H1 (cell line): ENCODE measurements at regions not wholly inside any gene's neighbourhood (a gene's known extent, or its start where the extent isn't known, plus 50 kb on each side); places are given as distances from the start of the nearest gene placed in this dataset.

ENCODE experiments used
- CTCF ChIA-PET: fragments of 300-600 bp; sonication (Branson Sonifier 250); formaldehyde crosslinking; loops from one replicate; lab custom pipeline; 2021; ENCODE audit not compliant: partially characterized antibody; lab: Charles Lee
- POLR2A ChIA-PET: fragments of 300-600 bp; sonication (Branson Sonifier 250); formaldehyde crosslinking; loops from one replicate; lab custom pipeline; 2021; ENCODE audit warnings: inconsistent platforms; ENCODE audit not compliant: partially characterized antibody; lab: Charles Lee
- DNase-seq, 2 experiments: peaks; one replicate each; pipeline versions ENCODE4 v3.0.0 to v3.0.0-alpha.2; 2010 to 2022; ENCODE audit warnings: low spot score in 2 of 2, low read depth in 1 of 2, mixed read lengths in 1 of 2
- FAIRE-seq: peaks from 2 replicates; lab custom pipeline; 2011; peaks lifted over from hg19 to GRCh38; lab: Jason Lieb, UNC
- H2AFZ ChIP-seq: 2 replicates; pipeline ENCODE4 v1.8.1; 2012; ENCODE audit warnings: low read length, inconsistent platforms
- H2AK5ac ChIP-seq: 2 replicates; pipeline ENCODE4 v1.6.1; 2013; ENCODE audit warnings: low read depth, low read length
- H2BK120ac ChIP-seq: replicated peaks from 2 replicates; pipeline ENCODE3; 2013; ENCODE audit warnings: low read depth, low read length, inconsistent platforms
- H2BK12ac ChIP-seq: 2 replicates; pipeline ENCODE4 v1.6.1; 2013; ENCODE audit warnings: low read depth, low read length
- H2BK15ac ChIP-seq: 2 replicates; pipeline ENCODE4 v1.6.1; 2013; ENCODE audit warnings: low read length
- H2BK20ac ChIP-seq: 2 replicates; pipeline ENCODE4 v1.6.1; 2013; ENCODE audit warnings: low read length
- H2BK5ac ChIP-seq: 2 replicates; pipeline ENCODE4 v1.6.1; 2013; ENCODE audit warnings: low read depth, low read length
- H3K14ac ChIP-seq: 2 replicates; pipeline ENCODE4 v1.6.1; 2013; ENCODE audit warnings: inconsistent platforms; ENCODE audit not compliant: insufficient read length
- H3K18ac ChIP-seq: 2 replicates; pipeline ENCODE4 v1.6.1; 2013; ENCODE audit warnings: low read length; ENCODE audit errors: extremely low read depth
- H3K23ac ChIP-seq: 2 replicates; pipeline ENCODE4 v1.6.1; 2013; ENCODE audit warnings: inconsistent platforms; ENCODE audit not compliant: insufficient read length
- H3K23me2 ChIP-seq: 2 replicates; pipeline ENCODE4 v1.6.1; 2013; ENCODE audit warnings: low read depth, low read length
- H3K27ac ChIP-seq: 2 replicates; pipeline ENCODE4 v1.6.1; 2011; ENCODE audit warnings: low read depth, low read length, inconsistent platforms
- H3K27me3 ChIP-seq, 4 experiments: replicated peaks in 1 of 4; 1 replicate in 1 of 4; 2 replicates in 3 of 4; pipeline versions ENCODE4 v1.6.1 to v1.8.1; 2011 to 2013; ENCODE audit warnings: low read length in 3 of 4, mild to moderate bottlenecking in 3 of 4, inconsistent platforms in 2 of 4, mixed read lengths in 2 of 4, moderate library complexity in 1 of 4; ENCODE audit not compliant: control insufficient read depth in 3 of 4, insufficient read depth in 3 of 4; ENCODE audit errors: extremely low read depth in 1 of 4
- H3K36me3 ChIP-seq, 4 experiments: 2 replicates each; pipeline versions ENCODE4 v1.6.1 to v1.8.1; 2011 to 2013; ENCODE audit warnings: mild to moderate bottlenecking in 4 of 4, low read length in 3 of 4, moderate library complexity in 2 of 4, control low read depth in 1 of 4, inconsistent platforms in 1 of 4; ENCODE audit not compliant: insufficient read depth in 4 of 4, control insufficient read depth in 2 of 4
- H3K4ac ChIP-seq: replicated peaks from 2 replicates; pipeline ENCODE3; 2013; ENCODE audit warnings: low read length, low read depth, mixed read lengths, inconsistent platforms; ENCODE audit not compliant: insufficient read length
- H3K4me1 ChIP-seq, 4 experiments: replicated peaks in 1 of 4; 1 replicate in 1 of 4; 2 replicates in 3 of 4; pipeline versions ENCODE4 v1.6.1 to v1.8.1; 2011 to 2013; ENCODE audit warnings: low read length in 3 of 4, inconsistent platforms in 2 of 4, mixed read lengths in 1 of 4; ENCODE audit not compliant: insufficient read depth in 4 of 4, control insufficient read depth in 3 of 4
- H3K4me2 ChIP-seq, 2 experiments: 2 replicates each; pipeline versions ENCODE4 v1.6.1 to v1.8.1; 2011 to 2013; ENCODE audit warnings: low read depth in 2 of 2, low read length in 2 of 2, control low read depth in 1 of 2, inconsistent platforms in 1 of 2, mild to moderate bottlenecking in 1 of 2; ENCODE audit not compliant: insufficient read depth in 1 of 2
- H3K4me3 ChIP-seq, 4 experiments: fragments of 200-600, 300-600 bp in 1 of 4; sonication (generic), shearing (Covaris generic), sonication (Bioruptor Twin) in 1 of 4; 2 replicates each; pipeline versions ENCODE4 v1.5.1 to v1.8.1; 2011 to 2016; ENCODE audit warnings: low read length in 4 of 4, low read depth in 3 of 4, control low read depth in 2 of 4, inconsistent platforms in 2 of 4, mild to moderate bottlenecking in 2 of 4, mixed read lengths in 1 of 4, moderate library complexity in 1 of 4; ENCODE audit not compliant: insufficient read depth in 2 of 4; ENCODE audit errors: extremely low read depth in 1 of 4
- H3K56ac ChIP-seq: replicated peaks from 2 replicates; pipeline ENCODE3; 2013; ENCODE audit warnings: low read depth, mild to moderate bottlenecking, mixed read lengths, low read length, inconsistent platforms; ENCODE audit not compliant: insufficient read length
- H3K79me1 ChIP-seq: 2 replicates; pipeline ENCODE4 v1.6.1; 2013; ENCODE audit warnings: low read depth, low read length, control low read depth
- H3K79me2 ChIP-seq, 2 experiments: 2 replicates each; pipeline versions ENCODE4 v1.6.1 to v1.8.1; 2012 to 2013; ENCODE audit warnings: low read length in 2 of 2, mild to moderate bottlenecking in 2 of 2, inconsistent platforms in 1 of 2; ENCODE audit not compliant: insufficient read depth in 2 of 2, control insufficient read depth in 1 of 2
- H3K9ac ChIP-seq, 4 experiments: replicated peaks in 1 of 4; 1 replicate in 1 of 4; 2 replicates in 3 of 4; pipeline versions ENCODE4 v1.6.1 to v1.8.1; 2011 to 2013; ENCODE audit warnings: low read depth in 3 of 4, low read length in 3 of 4, control low read depth in 2 of 4, mild to moderate bottlenecking in 2 of 4, moderate library complexity in 2 of 4, inconsistent platforms in 1 of 4; ENCODE audit errors: extremely low read depth in 1 of 4
- H3K9me3 ChIP-seq, 2 experiments: 2 replicates each; pipeline versions ENCODE4 v1.6.1 to v1.8.1; 2012 to 2013; ENCODE audit warnings: mild to moderate bottlenecking in 2 of 2, moderate library complexity in 2 of 2, control low read depth in 1 of 2, inconsistent platforms in 1 of 2, low read depth in 1 of 2, low read length in 1 of 2, mixed read lengths in 1 of 2; ENCODE audit not compliant: insufficient read depth in 2 of 2
- H4K20me1 ChIP-seq, 2 experiments: replicated peaks in 1 of 2; 2 replicates each; pipeline versions ENCODE3 to v1.8.1; 2011 to 2013; ENCODE audit warnings: inconsistent platforms in 2 of 2, low read length in 2 of 2, mild to moderate bottlenecking in 1 of 2; ENCODE audit not compliant: insufficient read depth in 2 of 2, control insufficient read depth in 1 of 2
- H4K5ac ChIP-seq: 2 replicates; pipeline ENCODE4 v1.6.1; 2013; ENCODE audit warnings: low read length, low read depth, mixed read lengths, inconsistent platforms; ENCODE audit not compliant: insufficient read length
- H4K8ac ChIP-seq: 2 replicates; pipeline ENCODE4 v1.8.0; 2013; ENCODE audit warnings: mild to moderate bottlenecking, moderate library complexity, low read length, inconsistent platforms; ENCODE audit not compliant: insufficient read depth; ENCODE audit errors: extremely low read depth
- H4K91ac ChIP-seq: replicated peaks from 2 replicates; pipeline ENCODE3; 2013; ENCODE audit warnings: low read length, mixed read lengths, inconsistent platforms; ENCODE audit not compliant: insufficient read length
- BCL11A ChIP-seq, 2 experiments: IDR thresholded peaks; one replicate each; pipeline ENCODE4 v1.6.1; 2011; ENCODE audit warnings: low read depth in 2 of 2, low read length in 2 of 2, mild to moderate bottlenecking in 2 of 2
- CBX8 ChIP-seq: fragments of 300-800, 300-1000 bp; sonication (generic); IDR thresholded peaks from 2 replicates; pipeline ENCODE4 v1.7.1; 2016; ENCODE audit warnings: low read depth, low read length, borderline replicate concordance
- EZH2 ChIP-seq: fragments of 200-600 bp; sonication (generic); IDR thresholded peaks from 2 replicates; pipeline ENCODE4 v1.7.1; 2012; ENCODE audit warnings: low read depth, mild to moderate bottlenecking, moderate library complexity, low read length, inconsistent platforms; ENCODE audit not compliant: severe bottlenecking
- GTF2F1 ChIP-seq: IDR thresholded peaks from 2 replicates; pipeline ENCODE4 v1.6.1; 2012; ENCODE audit warnings: low read depth, low read length, improper control_type of control experiment, borderline replicate concordance
- NANOG ChIP-seq: IDR thresholded peaks from 2 replicates; pipeline ENCODE4 v1.6.1; 2011; ENCODE audit warnings: low read length, low read depth, mild to moderate bottlenecking, inconsistent platforms; ENCODE audit not compliant: insufficient read depth, poor library complexity, severe bottlenecking
- NRF1 ChIP-seq: IDR thresholded peaks from 2 replicates; pipeline ENCODE4 v1.6.1; 2011; ENCODE audit warnings: mild to moderate bottlenecking, low read depth, low read length, improper control_type of control experiment
- RAD21 ChIP-seq, 2 experiments: IDR thresholded peaks in 1 of 2; conservative IDR thresholded peaks in 1 of 2; 2 replicates each; pipeline ENCODE4 v1.6.1; 2011; ENCODE audit warnings: low read depth in 2 of 2, low read length in 2 of 2, improper control_type of control experiment in 1 of 2, inconsistent platforms in 1 of 2, mild to moderate bottlenecking in 1 of 2, moderate library complexity in 1 of 2
- RBBP5 ChIP-seq: IDR thresholded peaks from 2 replicates; pipeline ENCODE4 v1.7.1; 2012; ENCODE audit warnings: low read depth, mild to moderate bottlenecking, inconsistent platforms, low read length, moderate library complexity, borderline replicate concordance
- TBP ChIP-seq: IDR thresholded peaks from 2 replicates; pipeline ENCODE4 v1.6.1; 2011; ENCODE audit warnings: low read depth, low read length, improper control_type of control experiment
- WGBS, 2 experiments: shearing (Covaris generic) in 1 of 2; methylation state at CpG; one replicate each; pipeline versions ENCODE4 v1.1.6 to v1.1.7; 2013 to 2015; ENCODE audit warnings: low lambda C conversion rate in 2 of 2, mixed read lengths in 2 of 2, inconsistent platforms in 1 of 2, low coverage in 1 of 2, missing lambda C conversion rate in 1 of 2; ENCODE audit not compliant: insufficient replicate concordance in 2 of 2, insufficient coverage in 1 of 2, insufficient read length in 1 of 2; ENCODE audit errors: extremely low coverage in 1 of 2, missing lambda C conversion rate in 1 of 2; 5-methylcytosine and 5-hydroxymethylcytosine counted together
- TF ChIP-seq, protein P1 (sequence below), 3 experiments: IDR thresholded peaks; 1 replicate in 2 of 3; 2 replicates in 1 of 3; pipeline versions ENCODE4 v1.5.1 to v1.6.1; 2011; ENCODE audit warnings: low read length in 3 of 3, mild to moderate bottlenecking in 3 of 3, inconsistent platforms in 2 of 3, low read depth in 1 of 3, moderate library complexity in 1 of 3; ENCODE audit not compliant: insufficient read depth in 1 of 3; ENCODE audit errors: control extremely low read depth in 1 of 3

DNA sequence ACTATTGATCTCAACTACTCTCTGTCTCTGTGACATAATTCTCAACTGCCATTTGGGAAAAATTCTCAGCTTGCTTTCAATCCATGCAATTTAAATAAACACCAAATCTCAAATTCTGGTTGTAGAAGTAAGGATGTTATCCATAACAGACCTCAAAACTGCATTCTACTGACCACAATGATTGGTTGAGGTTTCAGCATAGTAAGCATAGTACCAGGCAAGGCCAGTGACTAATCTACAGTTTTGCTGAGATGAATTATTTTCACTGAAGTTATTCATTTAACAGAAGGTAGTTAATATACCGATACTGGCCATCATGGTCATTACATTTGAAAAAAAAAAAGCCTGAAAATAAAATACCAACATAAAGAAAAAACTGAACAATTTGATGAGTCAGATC lies 488.0 kb upstream of the CDH18 start:
- H3K23ac ChIP-seq = no peak overlapping the region
- no peak overlapping the region for H2BK20ac ChIP-seq
- no peak overlapping the region for H2BK12ac ChIP-seq
- POLR2A ChIA-PET = no interaction called here
- H3K23me2 ChIP-seq = no peaks in the 10 kb centered on the region
- no peak overlapping the region for H3K56ac ChIP-seq
- no peak overlapping the region for H2BK15ac ChIP-seq
- H2AK5ac ChIP-seq = no peak overlapping the region
- H2BK120ac ChIP-seq = no peak overlapping the region
- FAIRE-seq = no peak
- no peak overlapping the region for H3K4ac ChIP-seq
- no peaks in the 10 kb centered on the region for H3K79me1 ChIP-seq
- H3K9me3 ChIP-seq = no peaks in the 10 kb centered on the region
- CTCF ChIA-PET = no interaction called here
- H3K4me2 ChIP-seq = no peak overlapping the region
- H3K18ac ChIP-seq = no peak overlapping the region
- DNase-seq = no peak
- no peaks in the 10 kb centered on the region for H4K20me1 ChIP-seq
- no peaks in the 10 kb centered on the region for H3K79me2 ChIP-seq
- TF ChIP-seq, protein P1, sequence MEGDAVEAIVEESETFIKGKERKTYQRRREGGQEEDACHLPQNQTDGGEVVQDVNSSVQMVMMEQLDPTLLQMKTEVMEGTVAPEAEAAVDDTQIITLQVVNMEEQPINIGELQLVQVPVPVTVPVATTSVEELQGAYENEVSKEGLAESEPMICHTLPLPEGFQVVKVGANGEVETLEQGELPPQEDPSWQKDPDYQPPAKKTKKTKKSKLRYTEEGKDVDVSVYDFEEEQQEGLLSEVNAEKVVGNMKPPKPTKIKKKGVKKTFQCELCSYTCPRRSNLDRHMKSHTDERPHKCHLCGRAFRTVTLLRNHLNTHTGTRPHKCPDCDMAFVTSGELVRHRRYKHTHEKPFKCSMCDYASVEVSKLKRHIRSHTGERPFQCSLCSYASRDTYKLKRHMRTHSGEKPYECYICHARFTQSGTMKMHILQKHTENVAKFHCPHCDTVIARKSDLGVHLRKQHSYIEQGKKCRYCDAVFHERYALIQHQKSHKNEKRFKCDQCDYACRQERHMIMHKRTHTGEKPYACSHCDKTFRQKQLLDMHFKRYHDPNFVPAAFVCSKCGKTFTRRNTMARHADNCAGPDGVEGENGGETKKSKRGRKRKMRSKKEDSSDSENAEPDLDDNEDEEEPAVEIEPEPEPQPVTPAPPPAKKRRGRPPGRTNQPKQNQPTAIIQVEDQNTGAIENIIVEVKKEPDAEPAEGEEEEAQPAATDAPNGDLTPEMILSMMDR (IDR thresholded peaks at IDR 0.05; ENCODE audit: control extremely low read depth in 1 of 3, insufficient read depth in 1 of 3, low read depth in 1 of 3, low read length in 3 of 3) = no peak
- TF ChIP-seq RAD21 (IDR thresholded peaks at IDR 0.05 in 1 of 2, conservative IDR thresholded peaks at IDR 0.05 in 1 of 2; ENCODE audit: low read depth in 2 of 2, low read length in 2 of 2) = no peak
- no peak for TF ChIP-seq TBP
- no peak for TF ChIP-seq RBBP5
- TF ChIP-seq NANOG = no peak
- TF ChIP-seq EZH2 = no peak
- TF ChIP-seq GTF2F1 = no peak
- TF ChIP-seq CBX8 = no peak
- no peak for TF ChIP-seq BCL11A (IDR thresholded peaks at IDR 0.05; ENCODE audit: low read depth in 2 of 2, low read length in 2 of 2)
- TF ChIP-seq NRF1 = no peak
- H3K27ac ChIP-seq = no peak overlapping the region
- no peak overlapping the region for H3K4me3 ChIP-seq
- no peaks in the 10 kb centered on the region for H3K4me1 ChIP-seq
- no peak overlapping the region for H2BK5ac ChIP-seq
- WGBS, 2 experiments = 79% methylated on average over 1 of the region's 1 CpG; no CpG with 5 or more reads in 1 of the 2 experiments
- H3K14ac ChIP-seq = no peak overlapping the region
- H4K5ac ChIP-seq = no peak overlapping the region
- no peaks in the 10 kb centered on the region for H3K36me3 ChIP-seq
- H4K8ac ChIP-seq = no peak overlapping the region
- no peak overlapping the region for H4K91ac ChIP-seq
- no peak overlapping the region for H2AFZ ChIP-seq
- H3K9ac ChIP-seq = no peak overlapping the region
- H3K27me3 ChIP-seq = no peaks in the 10 kb centered on the region
